HepG2 (cell line): ENCODE measurements at regions not wholly inside any gene's neighbourhood (a gene's known extent, or its start where the extent isn't known, plus 50 kb on each side); places are given as distances from the start of the nearest gene placed in this dataset.

ENCODE experiments used
- ATAC-seq: fragments of 200-7000 bp; cut with Tn5 transposase; 3 replicates; pipeline ENCODE4 v1.9.1; 2020; ENCODE audit warnings: mild to moderate bottlenecking, moderate library complexity
- BruUV-seq: library from RNA; stranded (reverse); fragments of 400-500 nt; replicated peaks from 2 replicates; lab custom pipeline; 2021; lab: Mats Ljungman, UMichigan
- CTCF ChIA-PET: fragments of 300-600 bp; formaldehyde crosslinking; extraction: SDS; loops from one replicate; lab custom pipeline; 2021; ENCODE audit warnings: low total read pairs, inconsistent platforms, low intra/inter-chr PET ratio; lab: Yijun Ruan, JAX
- POLR2A ChIA-PET: fragments of 350-600 bp; sonication (Branson Sonifier 250); formaldehyde crosslinking; loops from one replicate; lab custom pipeline; 2020; ENCODE audit warnings: antibody characterized with exemption, inconsistent platforms; lab: Yijun Ruan, JAX
- DNase-seq: peaks from one replicate; pipeline ENCODE4 v3.0.0-alpha.2; 2015; ENCODE audit warnings: low spot score
- FAIRE-seq: peaks from 3 replicates; lab custom pipeline; 2011; peaks lifted over from hg19 to GRCh38; lab: Jason Lieb, UNC
- H2AFZ ChIP-seq: one replicate; pipeline ENCODE4 v1.6.1; 2011; ENCODE audit warnings: low read length, inconsistent platforms
- H3K27ac ChIP-seq: fragments of 300-600 bp; 3 replicates; pipeline ENCODE4 v1.8.0; 2011; ENCODE audit warnings: mixed run types, mild to moderate bottlenecking, mixed read lengths, low read length, inconsistent platforms; ENCODE audit not compliant: insufficient read depth; ENCODE audit errors: extremely low read length
- H3K27me3 ChIP-seq, 2 experiments: fragments of 200-600 bp in 1 of 2; 2 replicates in 1 of 2; 3 replicates in 1 of 2; pipeline versions ENCODE4 v1.6.0 to v1.8.0; 2011; ENCODE audit warnings: low read length in 2 of 2, mild to moderate bottlenecking in 2 of 2, moderate library complexity in 2 of 2, inconsistent platforms in 1 of 2; ENCODE audit not compliant: insufficient read depth in 2 of 2, control insufficient read depth in 1 of 2
- H3K36me3 ChIP-seq, 2 experiments: fragments of 200-600 bp in 1 of 2; replicated peaks in 1 of 2; 2 replicates in 1 of 2; 3 replicates in 1 of 2; pipeline versions ENCODE4 v1.5.1 to v1.8.0; 2011; ENCODE audit warnings: low read length in 2 of 2, inconsistent platforms in 1 of 2; ENCODE audit not compliant: insufficient read depth in 2 of 2, control insufficient read depth in 1 of 2
- H3K4me1 ChIP-seq: 2 replicates; pipeline ENCODE4 v1.5.1; 2012; ENCODE audit warnings: low read length, inconsistent platforms; ENCODE audit not compliant: insufficient read depth
- H3K4me2 ChIP-seq: 2 replicates; pipeline ENCODE4 v1.6.0; 2011; ENCODE audit warnings: low read depth, low read length, inconsistent platforms
- H3K4me3 ChIP-seq, 3 experiments: fragments of 200-600 bp in 1 of 3; sonication (generic), shearing (Covaris generic) in 1 of 3; replicated peaks in 1 of 3; 2 replicates each; pipeline ENCODE4 v1.5.1; 2011 to 2016; ENCODE audit warnings: low read length in 3 of 3, inconsistent platforms in 2 of 3, low read depth in 2 of 3, mild to moderate bottlenecking in 2 of 3, control low read depth in 1 of 3, mixed read lengths in 1 of 3; ENCODE audit not compliant: insufficient read depth in 1 of 3
- H3K79me2 ChIP-seq: one replicate; pipeline ENCODE4 v1.6.1; 2011; ENCODE audit warnings: low read length, inconsistent platforms; ENCODE audit not compliant: insufficient read depth
- H3K9ac ChIP-seq: 2 replicates; pipeline ENCODE4 v1.6.0; 2011; ENCODE audit warnings: mild to moderate bottlenecking, low read depth, low read length, inconsistent platforms; ENCODE audit not compliant: insufficient read depth
- H3K9me3 ChIP-seq: 2 replicates; pipeline ENCODE4 v1.5.1; 2012; ENCODE audit warnings: mild to moderate bottlenecking, low read length
- H4K20me1 ChIP-seq: 2 replicates; pipeline ENCODE4 v1.6.0; 2011; ENCODE audit warnings: inconsistent platforms, mild to moderate bottlenecking, low read length, moderate library complexity; ENCODE audit not compliant: insufficient read depth
- CHD4 ChIP-seq: fragments of 200-600 bp; sonication (generic); IDR thresholded peaks from 2 replicates; pipeline ENCODE4 v1.7.0; 2017; ENCODE audit warnings: mild to moderate bottlenecking, low read length, borderline replicate concordance
- GRHL1 ChIP-seq: sonication (generic); formaldehyde crosslinking; conservative IDR thresholded peaks from 2 replicates; pipeline ENCODE4 v1.8.0; 2022; ENCODE audit warnings: missing genetic modification reagents
- MAZ ChIP-seq, 2 experiments: sonication (generic) in 1 of 2; formaldehyde crosslinking in 1 of 2; IDR thresholded peaks; 2 replicates each; pipeline versions ENCODE4 v1.5.0 to v1.6.1; 2012 to 2020; ENCODE audit warnings: low read depth in 2 of 2, mild to moderate bottlenecking in 2 of 2, borderline replicate concordance in 1 of 2, improper control_type of control experiment in 1 of 2, low read length in 1 of 2, missing genetic modification reagents in 1 of 2, moderate library complexity in 1 of 2
- RARA ChIP-seq: IDR thresholded peaks from 2 replicates; pipeline ENCODE4 v1.6.1; 2016; ENCODE audit warnings: missing genetic modification reagents, missing compliant biosample characterization
- ZNF564 ChIP-seq: sonication (generic); formaldehyde crosslinking; IDR thresholded peaks from 2 replicates; pipeline ENCODE4 v1.8.1; 2023; ENCODE audit warnings: mild to moderate bottlenecking, missing genetic modification reagents
- ZNF616 ChIP-seq: sonication (generic); formaldehyde crosslinking; IDR thresholded peaks from 2 replicates; pipeline ENCODE4 v1.5.0; 2020; ENCODE audit warnings: low read depth, mild to moderate bottlenecking, missing genetic modification reagents
- WGBS: methylation state at CpG from one replicate; pipeline ENCODE4 v1.1.6; 2017; ENCODE audit warnings: low lambda C conversion rate; 5-methylcytosine and 5-hydroxymethylcytosine counted together
- in situ Hi-C: cut with HindIII; loops from 2 replicates; pipeline ENCODE4 v1.10.0; 2017; ENCODE audit warnings: low pct_unique_long_range_greater_than_20kb; ENCODE audit not compliant: extremely low pct_ligation_motif_present
- intact Hi-C: fragments of 100-400 bp; cut with micrococcal nuclease; formaldehyde crosslinking; loops from one replicate; pipeline ENCODE4 v1.10.0; 2022; ENCODE audit not compliant: unreplicated experiment
- TF ChIP-seq, protein P1 (sequence below): sonication (generic); formaldehyde crosslinking; IDR thresholded peaks from 2 replicates; pipeline ENCODE4 v1.8.1; 2023; ENCODE audit warnings: mild to moderate bottlenecking, missing genetic modification reagents, borderline replicate concordance

DNA sequence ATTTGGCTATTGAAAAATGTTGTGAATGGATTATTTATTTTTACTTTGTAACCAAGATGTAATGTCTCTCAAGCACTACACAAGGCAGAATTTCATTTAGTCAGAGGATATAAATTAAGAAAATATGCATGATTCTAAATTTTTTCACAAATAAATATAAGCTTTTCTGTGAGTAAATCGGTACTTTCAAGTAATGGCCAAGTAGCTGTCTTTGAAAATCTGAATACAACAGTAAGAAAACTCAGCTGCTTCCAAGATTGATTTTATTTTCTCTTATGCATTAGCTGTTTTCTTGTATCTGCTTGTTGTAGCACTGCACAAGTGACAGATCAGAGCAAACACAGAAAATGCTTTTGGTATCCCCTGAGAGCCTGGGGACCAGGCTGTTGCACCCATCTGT lies 998.5 kb upstream of the GHITM start:
- no peaks in the 10 kb centered on the region for H3K79me2 ChIP-seq
- BruUV-seq: no TSS peak
- intact Hi-C loops: no loop called here
- no peaks in the 10 kb centered on the region for H3K4me1 ChIP-seq
- H3K9ac ChIP-seq: no peak overlapping the region
- in situ Hi-C loops: no loop called here
- H3K4me3 ChIP-seq: no peak overlapping the region
- no peaks in the 10 kb centered on the region for H3K36me3 ChIP-seq
- DNase-seq (no peak), ATAC-seq (no peak)
- no peak overlapping the region for H3K4me2 ChIP-seq
- H4K20me1 ChIP-seq: no peaks in the 10 kb centered on the region
- POLR2A ChIA-PET: no interaction called here
- TF ChIP-seq RARA (CRISPR knock-in tag) (no peak), ZNF564 (no peak), GRHL1 (CRISPR knock-in tag) (no peak), ZNF616 (CRISPR knock-in tag) (no peak), MAZ (IDR thresholded peaks at IDR 0.05; ENCODE audit: borderline replicate concordance, low read depth, low read length) (no peak), MAZ (CRISPR knock-in tag; IDR thresholded peaks at IDR 0.05; ENCODE audit: low read depth) (no peak), CHD4 (no peak)
- TF ChIP-seq, protein P1, sequence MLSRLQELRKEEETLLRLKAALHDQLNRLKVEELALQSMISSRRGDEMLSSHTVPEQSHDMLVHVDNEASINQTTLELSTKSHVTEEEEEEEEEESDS: no peak
- TF ChIP-seq, all 625 proteins: peak for 0
- CTCF ChIA-PET: no interaction called here
- Histone ChIP-seq H3K27ac (no peak overlapping the region), H2AFZ (no peak overlapping the region), H3K27me3 (no peaks in the 10 kb centered on the region; a peak in 1 of 5 replicates), H3K9me3 (peaks cover 37% of the 10 kb centered on the region)
- WGBS: 2% methylated on average over 1 of the region's 1 CpG
- no peak for FAIRE-seq
